Liver (tissue), 8 donors: ENCODE measurements at regions not wholly inside any gene's neighbourhood (a gene's known extent, or its start where the extent isn't known, plus 50 kb on each side); places are given as distances from the start of the nearest gene placed in this dataset.

Experiments used
- DNase-seq: peaks from one replicate; pipeline ENCODE4 v3.0.0-alpha.2; 2017; ENCODE audit warnings: low spot score
- H3K27ac ChIP-seq, 2 donors: one replicate each; pipeline ENCODE4 v1.7.0; 2013; ENCODE audit warnings: inconsistent platforms in 2 of 2, low read length in 2 of 2, control low read depth in 1 of 2, low read depth in 1 of 2, mild to moderate bottlenecking in 1 of 2
- H3K27me3 ChIP-seq, 4 donors: one replicate each; pipeline versions ENCODE4 v1.6.1 to v1.7.0; 2013; ENCODE audit warnings: low read length in 3 of 4, inconsistent platforms in 1 of 4, mild to moderate bottlenecking in 1 of 4, moderate library complexity in 1 of 4; ENCODE audit not compliant: control insufficient read depth in 4 of 4, insufficient read depth in 4 of 4
- H3K36me3 ChIP-seq, 4 donors: one replicate each; pipeline versions ENCODE4 v1.6.1 to v1.7.0; 2013; ENCODE audit warnings: low read length in 3 of 4, mild to moderate bottlenecking in 3 of 4, low read depth in 1 of 4, moderate library complexity in 1 of 4; ENCODE audit not compliant: control insufficient read depth in 4 of 4, insufficient read depth in 3 of 4
- H3K4me1 ChIP-seq, 4 donors: one replicate each; pipeline versions ENCODE4 v1.6.1 to v1.7.0; 2013; ENCODE audit warnings: low read length in 3 of 4, mild to moderate bottlenecking in 3 of 4, moderate library complexity in 1 of 4; ENCODE audit not compliant: control insufficient read depth in 4 of 4, insufficient read depth in 4 of 4
- H3K4me3 ChIP-seq, 3 donors: one replicate each; pipeline versions ENCODE4 v1.6.1 to v1.7.0; 2013; ENCODE audit warnings: low read length in 3 of 3, control low read depth in 1 of 3, low read depth in 1 of 3, mild to moderate bottlenecking in 1 of 3
- H3K9ac ChIP-seq, 2 donors: one replicate each; pipeline ENCODE4 v1.7.0; 2013; ENCODE audit warnings: low read length in 2 of 2, mild to moderate bottlenecking in 2 of 2, moderate library complexity in 2 of 2, control low read depth in 1 of 2, low read depth in 1 of 2
- H3K9me3 ChIP-seq, 4 donors: one replicate each; pipeline versions ENCODE4 v1.6.1 to v1.7.0; 2013; ENCODE audit warnings: low read length in 3 of 4; ENCODE audit not compliant: control insufficient read depth in 4 of 4
- ATF3 ChIP-seq: IDR thresholded peaks from 2 replicates; pipeline ENCODE4 v1.6.1; 2016; ENCODE audit warnings: antibody characterized with exemption
- CTCF ChIP-seq: fragments of 150-350 bp; IDR thresholded peaks from 2 replicates; pipeline ENCODE4 v1.5.1; 2017; ENCODE audit warnings: improper control_type of control experiment, low read depth, low read length; ENCODE audit not compliant: missing input control
- EGR1 ChIP-seq, 2 donors: IDR thresholded peaks; 2 replicates each; pipeline ENCODE4 v1.6.1; 2016 to 2018; ENCODE audit warnings: antibody characterized with exemption in 2 of 2, low read depth in 2 of 2
- FOXA1 ChIP-seq: IDR thresholded peaks from 2 replicates; pipeline ENCODE4 v1.6.1; 2016; ENCODE audit warnings: antibody characterized with exemption
- FOXA2 ChIP-seq: IDR thresholded peaks from 2 replicates; pipeline ENCODE4 v1.6.1; 2016; ENCODE audit warnings: antibody characterized with exemption
- GABPA ChIP-seq, 2 donors: IDR thresholded peaks in 1 of 2; conservative IDR thresholded peaks in 1 of 2; 2 replicates each; pipeline ENCODE4 v1.6.1; 2016; ENCODE audit warnings: antibody characterized with exemption in 2 of 2, mild to moderate bottlenecking in 1 of 2, moderate library complexity in 1 of 2
- HNF4A ChIP-seq, 2 donors: conservative IDR thresholded peaks; 2 replicates each; pipeline ENCODE4 v1.6.1; 2016; ENCODE audit warnings: antibody characterized with exemption in 2 of 2, mild to moderate bottlenecking in 2 of 2
- HNF4G ChIP-seq: IDR thresholded peaks from 2 replicates; pipeline ENCODE4 v1.6.1; 2016; ENCODE audit warnings: antibody characterized with exemption
- JUND ChIP-seq, 2 donors: IDR thresholded peaks; 2 replicates each; pipeline ENCODE4 v1.6.1; 2016; ENCODE audit warnings: antibody characterized with exemption in 2 of 2
- MAX ChIP-seq: IDR thresholded peaks from 2 replicates; pipeline ENCODE4 v1.6.1; 2016; ENCODE audit warnings: antibody characterized with exemption
- NR2F2 ChIP-seq: IDR thresholded peaks from 2 replicates; pipeline ENCODE4 v1.6.1; 2016; ENCODE audit warnings: antibody characterized with exemption
- RAD21 ChIP-seq, 2 donors: IDR thresholded peaks; 2 replicates each; pipeline ENCODE4 v1.6.1; 2016; ENCODE audit warnings: antibody characterized with exemption in 2 of 2, mild to moderate bottlenecking in 2 of 2
- REST ChIP-seq: IDR thresholded peaks from 2 replicates; pipeline ENCODE4 v1.6.1; 2016; ENCODE audit warnings: antibody characterized with exemption, mild to moderate bottlenecking
- RXRA ChIP-seq, 2 donors: IDR thresholded peaks; 2 replicates each; pipeline ENCODE4 v1.6.1; 2017 to 2018; ENCODE audit warnings: antibody characterized with exemption in 2 of 2, mild to moderate bottlenecking in 1 of 2
- SP1 ChIP-seq: IDR thresholded peaks from 2 replicates; pipeline ENCODE4 v1.6.1; 2018; ENCODE audit warnings: antibody characterized with exemption, mild to moderate bottlenecking
- TAF1 ChIP-seq: conservative IDR thresholded peaks from 2 replicates; pipeline ENCODE4 v1.6.1; 2016; ENCODE audit warnings: antibody characterized with exemption, mild to moderate bottlenecking
- YY1 ChIP-seq: IDR thresholded peaks from 2 replicates; pipeline ENCODE4 v1.6.1; 2016; ENCODE audit warnings: antibody characterized with exemption, mild to moderate bottlenecking
- ZBTB33 ChIP-seq: IDR thresholded peaks from 2 replicates; pipeline ENCODE4 v1.6.1; 2016; ENCODE audit warnings: antibody characterized with exemption
- WGBS: extraction: QIAGEN DNeasy Blood & Tissue Kit; methylation state at CpG from one replicate; pipeline ENCODE4 v1.1.7; 2013; 5-methylcytosine and 5-hydroxymethylcytosine counted together
- donor health status: healthy.
- donor health status: healthy.
- donor health status: healthy.
- donor health status: healthy.
- donor health status: healthy.

GRCh38 chr2:195370167-195370943 lies 286.7 kb upstream of the SLC39A10 start:
- H3K9ac ChIP-seq, result no peak overlapping the region
- no peak overlapping the region for H3K4me3 ChIP-seq
- no peaks in the 10 kb centered on the region for H3K27me3 ChIP-seq
- no peak for DNase-seq
- H3K9me3 ChIP-seq, result no peaks in the 10 kb centered on the region
- TF ChIP-seq YY1, result no peak
- TF ChIP-seq GABPA (IDR thresholded peaks at IDR 0.05 in 1 of 2, conservative IDR thresholded peaks at IDR 0.05 in 1 of 2), result no peak
- no peak for TF ChIP-seq HNF4A (conservative IDR thresholded peaks at IDR 0.05)
- no peaks in the 10 kb centered on the region for H3K4me1 ChIP-seq
- no peaks in the 10 kb centered on the region for H3K36me3 ChIP-seq
- 80% methylated on average over 4 of the region's 4 CpGs for WGBS
- no peak overlapping the region for H3K27ac ChIP-seq

GRCh38 chr2:195369218-195369587 lies 287.8 kb upstream of the SLC39A10 start:
- no peak overlapping the region for H3K4me3 ChIP-seq
- 2% methylated on average over 1 of the region's 1 CpG for WGBS
- H3K36me3 ChIP-seq, result no peaks in the 10 kb centered on the region
- H3K4me1 ChIP-seq, result no peaks in the 10 kb centered on the region
- no peaks in the 10 kb centered on the region for H3K27me3 ChIP-seq
- DNase-seq, result no peak
- H3K27ac ChIP-seq, result no peak overlapping the region
- H3K9ac ChIP-seq, result no peak overlapping the region
- TF ChIP-seq EGR1 (IDR thresholded peaks at IDR 0.05; ENCODE audit: low read depth in 2 of 2), result no peak
- no peak for TF ChIP-seq HNF4A (conservative IDR thresholded peaks at IDR 0.05)
- TF ChIP-seq ATF3, result no peak
- no peak for TF ChIP-seq FOXA1
- TF ChIP-seq YY1, result no peak
- no peak for TF ChIP-seq RXRA (IDR thresholded peaks at IDR 0.05)
- TF ChIP-seq CTCF, result no peak
- TF ChIP-seq NR2F2, result no peak
- TF ChIP-seq ZBTB33, result no peak
- no peak for TF ChIP-seq GABPA (IDR thresholded peaks at IDR 0.05 in 1 of 2, conservative IDR thresholded peaks at IDR 0.05 in 1 of 2)
- TF ChIP-seq JUND (IDR thresholded peaks at IDR 0.05), result no peak
- no peak for TF ChIP-seq FOXA2
- no peak for TF ChIP-seq MAX
- no peak for TF ChIP-seq SP1
- no peak for TF ChIP-seq HNF4G
- no peak for TF ChIP-seq REST
- TF ChIP-seq TAF1, result no peak
- no peak for TF ChIP-seq RAD21 (IDR thresholded peaks at IDR 0.05)
- no peaks in the 10 kb centered on the region for H3K9me3 ChIP-seq
